ENCODE measurements at regions not wholly inside any gene's neighbourhood (a gene's known extent, or its start where the extent isn't known, plus 50 kb on each side); places are given as distances from the start of the nearest gene placed in this dataset.

GRCh38 chr21:27631471-27631870 is 664.6 kb upstream of the ADAMTS5 start:
- TF ChIP-seq, protein P1, sequence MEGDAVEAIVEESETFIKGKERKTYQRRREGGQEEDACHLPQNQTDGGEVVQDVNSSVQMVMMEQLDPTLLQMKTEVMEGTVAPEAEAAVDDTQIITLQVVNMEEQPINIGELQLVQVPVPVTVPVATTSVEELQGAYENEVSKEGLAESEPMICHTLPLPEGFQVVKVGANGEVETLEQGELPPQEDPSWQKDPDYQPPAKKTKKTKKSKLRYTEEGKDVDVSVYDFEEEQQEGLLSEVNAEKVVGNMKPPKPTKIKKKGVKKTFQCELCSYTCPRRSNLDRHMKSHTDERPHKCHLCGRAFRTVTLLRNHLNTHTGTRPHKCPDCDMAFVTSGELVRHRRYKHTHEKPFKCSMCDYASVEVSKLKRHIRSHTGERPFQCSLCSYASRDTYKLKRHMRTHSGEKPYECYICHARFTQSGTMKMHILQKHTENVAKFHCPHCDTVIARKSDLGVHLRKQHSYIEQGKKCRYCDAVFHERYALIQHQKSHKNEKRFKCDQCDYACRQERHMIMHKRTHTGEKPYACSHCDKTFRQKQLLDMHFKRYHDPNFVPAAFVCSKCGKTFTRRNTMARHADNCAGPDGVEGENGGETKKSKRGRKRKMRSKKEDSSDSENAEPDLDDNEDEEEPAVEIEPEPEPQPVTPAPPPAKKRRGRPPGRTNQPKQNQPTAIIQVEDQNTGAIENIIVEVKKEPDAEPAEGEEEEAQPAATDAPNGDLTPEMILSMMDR (IDR thresholded peaks at IDR 0.05) = no peak
- TF ChIP-seq POLR2A (IDR thresholded peaks at IDR 0.05) = no peak

Data from uterus (tissue), 2 donors.